DND-41 (cell line): ENCODE measurements at regions not wholly inside any gene's neighbourhood (a gene's known extent, or its start where the extent isn't known, plus 50 kb on each side); places are given as distances from the start of the nearest gene placed in this dataset.

Experiments
- EZH2 ChIP-seq: IDR thresholded peaks from 3 replicates; pipeline ENCODE4 v1.6.1; 2012; ENCODE audit warnings: borderline replicate concordance, low read depth, mild to moderate bottlenecking, moderate library complexity, low read length, inconsistent platforms; ENCODE audit not compliant: severe bottlenecking
- TF ChIP-seq, protein P1 (sequence below): IDR thresholded peaks from 2 replicates; pipeline ENCODE4 v1.5.1; 2012; ENCODE audit warnings: borderline replicate concordance, low read length, moderate library complexity, mild to moderate bottlenecking; ENCODE audit not compliant: poor library complexity, severe bottlenecking; ENCODE audit errors: extremely low read depth

GRCh38 chr4:136650541-136651277 is 881.6 kb downstream of the PCDH18 start:
- TF ChIP-seq, protein P1, sequence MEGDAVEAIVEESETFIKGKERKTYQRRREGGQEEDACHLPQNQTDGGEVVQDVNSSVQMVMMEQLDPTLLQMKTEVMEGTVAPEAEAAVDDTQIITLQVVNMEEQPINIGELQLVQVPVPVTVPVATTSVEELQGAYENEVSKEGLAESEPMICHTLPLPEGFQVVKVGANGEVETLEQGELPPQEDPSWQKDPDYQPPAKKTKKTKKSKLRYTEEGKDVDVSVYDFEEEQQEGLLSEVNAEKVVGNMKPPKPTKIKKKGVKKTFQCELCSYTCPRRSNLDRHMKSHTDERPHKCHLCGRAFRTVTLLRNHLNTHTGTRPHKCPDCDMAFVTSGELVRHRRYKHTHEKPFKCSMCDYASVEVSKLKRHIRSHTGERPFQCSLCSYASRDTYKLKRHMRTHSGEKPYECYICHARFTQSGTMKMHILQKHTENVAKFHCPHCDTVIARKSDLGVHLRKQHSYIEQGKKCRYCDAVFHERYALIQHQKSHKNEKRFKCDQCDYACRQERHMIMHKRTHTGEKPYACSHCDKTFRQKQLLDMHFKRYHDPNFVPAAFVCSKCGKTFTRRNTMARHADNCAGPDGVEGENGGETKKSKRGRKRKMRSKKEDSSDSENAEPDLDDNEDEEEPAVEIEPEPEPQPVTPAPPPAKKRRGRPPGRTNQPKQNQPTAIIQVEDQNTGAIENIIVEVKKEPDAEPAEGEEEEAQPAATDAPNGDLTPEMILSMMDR = no peak
- no peak for TF ChIP-seq EZH2
